ENCODE measurements at regions not wholly inside any gene's neighbourhood (a gene's known extent, or its start where the extent isn't known, plus 50 kb on each side); places are given as distances from the start of the nearest gene placed in this dataset.

GRCh38 chr11:80592546-80592945 is 1151.7 kb upstream of the TENM4 start:
- Mint-ChIP-seq H3K4me3 (no peak overlapping the region), H3K27ac (no peak overlapping the region), H3K4me1 (ENCODE audit: low read depth) (no peaks in the 10 kb centered on the region), H3K9me3 (peaks cover 5% of the 10 kb centered on the region), H3K36me3 (ENCODE audit: low read depth) (no peaks in the 10 kb centered on the region), H3K27me3 (ENCODE audit: low read depth) (no peaks in the 10 kb centered on the region)
- DNase-seq (ENCODE audit: low spot score) = no peak

- Mint-ChIP-seq H3K27ac (no peak overlapping the region), H3K9me3 (peaks cover 6% of the 10 kb centered on the region), H3K27me3 (ENCODE audit: low read depth) (no peaks in the 10 kb centered on the region), H3K4me3 (no peak overlapping the region), H3K36me3 (ENCODE audit: low read depth) (no peaks in the 10 kb centered on the region), H3K4me1 (ENCODE audit: low read depth) (no peaks in the 10 kb centered on the region)
- DNase-seq (ENCODE audit: low spot score) = no peak
Observed at GRCh38 chr11:80587906-80588305, 1147.1 kb upstream of the TENM4 start.

GRCh38 chr11:80586464-80586863 is 1145.6 kb upstream of the TENM4 start:
- DNase-seq (ENCODE audit: low spot score) = no peak
- Mint-ChIP-seq H3K4me1 (ENCODE audit: low read depth) (no peaks in the 10 kb centered on the region), H3K4me3 (no peak overlapping the region), H3K9me3 (peaks cover 6% of the 10 kb centered on the region), H3K36me3 (ENCODE audit: low read depth) (no peaks in the 10 kb centered on the region), H3K27ac (no peak overlapping the region), H3K27me3 (ENCODE audit: low read depth) (no peaks in the 10 kb centered on the region)

- Mint-ChIP-seq H3K4me3 (no peak overlapping the region), H3K27me3 (ENCODE audit: low read depth) (no peaks in the 10 kb centered on the region), H3K4me1 (ENCODE audit: low read depth) (no peaks in the 10 kb centered on the region), H3K27ac (no peak overlapping the region), H3K9me3 (peaks cover 10% of the 10 kb centered on the region), H3K36me3 (ENCODE audit: low read depth) (no peaks in the 10 kb centered on the region)
- DNase-seq (ENCODE audit: low spot score) = no peak
Observed at GRCh38 chr11:80584661-80585060, 1143.8 kb upstream of the TENM4 start.

- Mint-ChIP-seq H3K27ac (no peak overlapping the region), H3K36me3 (ENCODE audit: low read depth) (no peaks in the 10 kb centered on the region), H3K9me3 (peaks cover 42% of the 10 kb centered on the region), H3K4me1 (ENCODE audit: low read depth) (no peaks in the 10 kb centered on the region), H3K27me3 (ENCODE audit: low read depth) (no peaks in the 10 kb centered on the region), H3K4me3 (no peak overlapping the region)
- no peak for DNase-seq (ENCODE audit: low spot score)
Observed at GRCh38 chr11:80569832-80570231, 1129.0 kb upstream of the TENM4 start.

- H3K36me3 Mint-ChIP-seq (ENCODE audit: low read depth) = no peaks in the 10 kb centered on the region
- H3K27me3 Mint-ChIP-seq (ENCODE audit: low read depth) = no peaks in the 10 kb centered on the region
- H3K27ac Mint-ChIP-seq = no peak overlapping the region
- no peak for DNase-seq (ENCODE audit: low spot score)
- H3K4me3 Mint-ChIP-seq = no peak overlapping the region
- H3K9me3 Mint-ChIP-seq = peaks cover 22% of the 10 kb centered on the region
- H3K4me1 Mint-ChIP-seq (ENCODE audit: low read depth) = no peaks in the 10 kb centered on the region
Observed at GRCh38 chr11:80565231-80565630, 1124.4 kb upstream of the TENM4 start.

GRCh38 chr11:80562523-80563125 is 1121.8 kb upstream of the TENM4 start:
- DNase-seq (ENCODE audit: low spot score) = no peak
- Mint-ChIP-seq H3K27ac (no peak overlapping the region), H3K9me3 (peaks cover 19% of the 10 kb centered on the region), H3K4me1 (ENCODE audit: low read depth) (no peaks in the 10 kb centered on the region), H3K4me3 (no peak overlapping the region), H3K27me3 (ENCODE audit: low read depth) (no peaks in the 10 kb centered on the region), H3K36me3 (ENCODE audit: low read depth) (no peaks in the 10 kb centered on the region)

GRCh38 chr11:80559942-80560341 is 1119.1 kb upstream of the TENM4 start:
- DNase-seq (ENCODE audit: low spot score) = no peak
- Mint-ChIP-seq H3K27ac (no peak overlapping the region), H3K36me3 (ENCODE audit: low read depth) (no peaks in the 10 kb centered on the region), H3K4me3 (no peak overlapping the region), H3K9me3 (peaks cover 27% of the 10 kb centered on the region), H3K4me1 (ENCODE audit: low read depth) (no peaks in the 10 kb centered on the region), H3K27me3 (ENCODE audit: low read depth) (no peaks in the 10 kb centered on the region)

- Mint-ChIP-seq H3K27me3 (ENCODE audit: low read depth) (no peaks in the 10 kb centered on the region), H3K27ac (no peak overlapping the region)
- DNase-seq (ENCODE audit: low spot score) = no peak
Observed at GRCh38 chr11:80553565-80553964, 1112.7 kb upstream of the TENM4 start.

GRCh38 chr11:80542704-80543103 is 1101.9 kb upstream of the TENM4 start:
- Mint-ChIP-seq H3K27ac (no peak overlapping the region), H3K4me1 (ENCODE audit: low read depth) (no peaks in the 10 kb centered on the region), H3K4me3 (no peak overlapping the region), H3K9me3 (peaks cover 9% of the 10 kb centered on the region), H3K36me3 (ENCODE audit: low read depth) (no peaks in the 10 kb centered on the region), H3K27me3 (ENCODE audit: low read depth) (no peaks in the 10 kb centered on the region)
- DNase-seq (ENCODE audit: low spot score) = no peak

More at GRCh38 chr11:80553565-80553964, 1112.7 kb upstream of the TENM4 start:
- Mint-ChIP-seq H3K4me3 (no peak overlapping the region), H3K4me1 (ENCODE audit: low read depth) (no peaks in the 10 kb centered on the region), H3K9me3 (peaks cover 20% of the 10 kb centered on the region), H3K36me3 (ENCODE audit: low read depth) (no peaks in the 10 kb centered on the region)

- H3K9me3 Mint-ChIP-seq = peaks cover 22% of the 10 kb centered on the region
- H3K36me3 Mint-ChIP-seq (ENCODE audit: low read depth) = no peaks in the 10 kb centered on the region
- DNase-seq (ENCODE audit: low spot score) = no peak
- H3K27me3 Mint-ChIP-seq (ENCODE audit: low read depth) = no peaks in the 10 kb centered on the region
- H3K27ac Mint-ChIP-seq = no peak overlapping the region
- H3K4me1 Mint-ChIP-seq (ENCODE audit: low read depth) = no peaks in the 10 kb centered on the region
- no peak overlapping the region for H3K4me3 Mint-ChIP-seq
Observed at GRCh38 chr11:80538040-80538439, 1097.2 kb upstream of the TENM4 start.

- H3K9me3 Mint-ChIP-seq = peaks cover 22% of the 10 kb centered on the region
- H3K4me3 Mint-ChIP-seq = no peak overlapping the region
- no peaks in the 10 kb centered on the region for H3K36me3 Mint-ChIP-seq (ENCODE audit: low read depth)
- H3K4me1 Mint-ChIP-seq (ENCODE audit: low read depth) = no peaks in the 10 kb centered on the region
- no peaks in the 10 kb centered on the region for H3K27me3 Mint-ChIP-seq (ENCODE audit: low read depth)
- DNase-seq (ENCODE audit: low spot score) = no peak
- no peak overlapping the region for H3K27ac Mint-ChIP-seq
Observed at GRCh38 chr11:80533463-80533862, 1092.6 kb upstream of the TENM4 start.

- H3K36me3 Mint-ChIP-seq (ENCODE audit: low read depth) = no peaks in the 10 kb centered on the region
- H3K4me1 Mint-ChIP-seq (ENCODE audit: low read depth) = no peaks in the 10 kb centered on the region
- H3K27ac Mint-ChIP-seq = no peak overlapping the region
- H3K4me3 Mint-ChIP-seq = no peak overlapping the region
- H3K27me3 Mint-ChIP-seq (ENCODE audit: low read depth) = no peaks in the 10 kb centered on the region
- H3K9me3 Mint-ChIP-seq = peaks cover 22% of the 10 kb centered on the region
- DNase-seq (ENCODE audit: low spot score) = no peak
Observed at GRCh38 chr11:80532633-80533232, 1091.9 kb upstream of the TENM4 start.

- Mint-ChIP-seq H3K27ac (no peak overlapping the region), H3K36me3 (ENCODE audit: low read depth) (no peaks in the 10 kb centered on the region), H3K4me3 (no peak overlapping the region), H3K9me3 (peaks cover 31% of the 10 kb centered on the region), H3K27me3 (ENCODE audit: low read depth) (no peaks in the 10 kb centered on the region), H3K4me1 (ENCODE audit: low read depth) (no peaks in the 10 kb centered on the region)
- no peak for DNase-seq (ENCODE audit: low spot score)
Observed at GRCh38 chr11:80529726-80530125, 1088.9 kb upstream of the TENM4 start.

Data from T-helper 2 cell treated with Interferon-gamma antibody and Interleukin-4, amounts not matched to agents 5 μg/mL and 100 μg/mL, for 36 hours (primary cell).